ENCODE measurements at regions not wholly inside any gene's neighbourhood (a gene's known extent, or its start where the extent isn't known, plus 50 kb on each side); places are given as distances from the start of the nearest gene placed in this dataset.
"Not testable (repeated sequence)": the region's sequence is repeated elsewhere in the genome, so short reads cannot be mapped to it uniquely, and the experiment has no call there.

DNA sequence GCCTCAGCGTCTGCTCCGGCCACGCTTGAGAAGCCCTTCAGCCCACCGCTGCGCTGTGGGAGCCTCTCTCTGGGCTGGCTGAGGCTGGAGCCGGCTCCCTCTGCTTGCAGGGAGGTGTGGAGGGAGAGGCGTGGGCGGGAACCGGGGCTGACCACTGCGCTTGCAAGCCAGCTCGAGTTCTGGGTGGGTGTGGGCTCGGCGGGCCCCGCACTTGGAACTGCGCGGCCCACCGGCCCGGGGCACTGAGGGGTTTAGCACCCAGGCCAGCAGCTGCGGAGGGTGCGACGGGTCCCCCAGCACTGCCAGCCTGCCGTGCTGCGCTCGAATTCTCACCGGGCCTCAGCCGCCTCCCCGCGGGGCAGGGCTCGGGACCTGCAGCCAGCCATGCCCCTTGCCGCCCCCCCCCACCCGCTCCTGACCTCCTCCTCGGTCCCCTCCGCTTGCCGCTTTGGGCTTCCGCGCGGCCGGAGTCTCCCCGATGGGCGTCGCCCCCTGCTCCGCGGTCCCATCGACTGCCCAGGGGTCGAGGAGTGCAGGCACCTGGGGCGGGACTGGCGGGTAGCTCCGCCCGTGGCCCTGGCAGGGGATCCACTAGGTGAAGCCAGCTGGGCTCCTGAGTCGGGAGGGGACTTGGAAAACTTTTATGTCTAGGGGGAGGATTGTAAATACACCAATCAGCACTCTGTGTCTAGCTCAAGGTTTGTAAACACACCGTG lies 106.7 kb downstream of the RAP2B start:
- DNase-seq: no peak

DNA sequence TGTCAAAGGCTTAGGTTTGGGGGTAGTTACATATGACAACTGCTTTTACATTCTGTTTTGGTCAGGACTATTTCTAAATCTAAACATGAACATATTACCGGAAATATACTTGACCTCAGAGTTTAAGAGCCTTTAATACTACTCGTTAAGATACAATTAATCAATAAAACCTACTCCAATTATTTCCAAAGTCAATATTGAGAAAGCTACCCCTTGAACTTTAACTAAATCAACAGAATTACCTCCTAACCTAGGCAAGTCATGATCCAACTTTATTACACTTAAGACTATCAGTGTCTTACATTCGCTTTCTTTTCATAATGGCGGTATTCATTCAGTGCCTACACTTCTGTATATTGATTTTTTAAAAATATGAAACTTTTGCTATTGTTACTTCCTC lies 107.7 kb downstream of the RAP2B start:
- DNase-seq: no peak

DNA sequence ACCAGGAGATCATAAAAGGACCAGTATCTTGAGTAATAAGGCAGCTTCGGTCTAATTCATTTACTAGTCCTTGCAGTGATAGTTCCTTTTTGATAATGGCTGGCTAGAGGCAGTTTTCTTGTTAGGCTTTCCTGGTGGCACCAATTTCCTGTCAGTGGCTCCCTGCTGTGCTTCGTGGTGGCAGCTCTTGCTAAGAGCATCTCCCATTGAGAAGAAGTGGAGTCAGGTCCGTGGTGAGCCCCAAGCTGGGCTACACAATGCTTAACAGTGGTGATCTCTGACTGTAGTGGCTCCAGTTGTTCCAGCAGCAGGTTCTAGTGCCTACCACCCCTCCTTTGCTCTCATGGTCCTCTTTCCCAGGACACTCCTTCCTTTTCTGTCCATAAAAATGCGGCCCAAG lies 111.2 kb downstream of the RAP2B start:
- no peak for DNase-seq

DNA sequence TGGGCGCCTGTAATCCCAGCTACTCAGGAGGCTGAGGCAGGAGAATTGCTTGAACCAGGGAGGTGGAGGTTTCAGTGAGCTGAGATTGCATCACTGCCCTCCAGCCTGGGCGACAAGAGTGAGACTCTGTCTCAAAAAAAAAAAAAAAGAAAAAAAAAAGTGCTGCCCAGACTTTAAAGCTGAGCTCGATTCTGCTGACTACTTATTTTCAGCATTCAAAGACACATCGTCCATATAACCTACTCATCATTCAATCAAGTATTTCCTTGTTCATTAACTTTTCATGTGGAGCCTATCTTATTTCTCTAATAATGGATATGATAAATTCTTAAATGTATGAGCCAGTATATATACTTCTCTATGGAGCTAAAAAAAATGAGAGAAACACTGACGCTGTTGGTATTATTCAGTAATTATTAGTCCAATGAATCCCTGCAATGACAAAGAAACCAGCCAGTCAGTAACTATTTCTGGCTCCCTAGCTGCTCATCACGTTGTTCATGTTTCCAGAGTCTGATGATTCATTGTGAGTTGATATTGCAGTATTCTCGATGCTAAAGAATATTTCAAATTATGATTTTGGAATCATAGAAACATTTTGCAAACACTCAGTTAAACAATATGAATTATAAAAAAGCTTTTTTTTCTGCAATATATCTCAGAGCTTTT lies 111.9 kb downstream of the RAP2B start:
- DNase-seq: no peak

DNA sequence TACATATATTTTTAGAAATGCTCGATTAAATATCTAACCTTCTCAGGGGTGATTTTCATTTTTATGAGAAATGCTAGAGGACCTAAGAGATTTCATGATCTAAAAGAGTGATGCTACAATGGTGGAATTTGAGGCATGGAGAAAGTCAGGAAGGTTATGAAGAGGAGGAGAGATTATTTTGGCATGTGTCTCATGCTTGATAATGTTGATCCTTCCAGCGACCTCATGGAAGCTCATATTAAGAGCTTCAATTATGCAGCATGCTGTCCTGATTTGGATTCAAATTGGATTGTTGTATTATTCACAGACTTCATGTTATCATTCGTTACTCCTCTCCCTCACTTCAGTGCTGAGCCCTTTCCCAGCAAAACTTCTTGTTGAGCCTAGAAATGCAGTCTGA lies 112.5 kb downstream of the RAP2B start:
- DNase-seq: no peak

DNA sequence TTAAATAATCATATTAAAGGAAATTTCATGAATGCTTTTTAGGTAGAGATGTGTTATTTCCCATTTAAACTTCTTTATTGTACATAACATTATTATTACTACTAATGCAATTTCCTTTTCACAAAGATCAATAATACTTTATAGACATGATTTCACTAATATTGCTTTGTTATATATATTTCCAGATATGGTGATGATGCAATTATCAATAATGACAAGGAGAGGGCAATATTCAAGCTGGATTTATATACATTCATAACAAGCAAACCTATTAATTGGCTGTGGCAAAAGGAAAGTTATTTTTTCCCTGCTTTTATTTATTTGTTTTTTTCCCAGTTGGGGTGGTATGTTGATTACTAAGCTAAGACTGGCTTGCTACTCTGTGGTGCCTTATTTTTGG lies 113.5 kb downstream of the RAP2B start:
- no peak for DNase-seq

DNA sequence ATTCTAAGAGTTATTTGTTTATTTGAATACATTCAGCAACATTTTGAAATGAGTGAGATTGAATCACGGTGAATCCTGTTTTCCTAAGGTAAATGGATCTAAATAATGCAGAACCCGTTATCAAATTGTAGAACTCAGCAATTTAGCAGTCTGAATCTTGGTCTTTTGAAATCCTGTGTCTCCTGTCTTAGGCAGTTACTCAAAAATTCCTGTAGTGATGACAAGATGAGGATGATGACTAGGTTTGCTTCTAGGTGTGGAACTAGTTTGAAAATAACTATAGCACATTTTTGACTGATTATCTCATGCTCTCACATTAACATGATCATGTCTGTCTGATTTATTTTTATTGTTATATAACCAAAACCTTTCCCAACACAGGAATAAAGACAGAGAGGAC lies 115.0 kb downstream of the RAP2B start:
- DNase-seq: no peak

DNA sequence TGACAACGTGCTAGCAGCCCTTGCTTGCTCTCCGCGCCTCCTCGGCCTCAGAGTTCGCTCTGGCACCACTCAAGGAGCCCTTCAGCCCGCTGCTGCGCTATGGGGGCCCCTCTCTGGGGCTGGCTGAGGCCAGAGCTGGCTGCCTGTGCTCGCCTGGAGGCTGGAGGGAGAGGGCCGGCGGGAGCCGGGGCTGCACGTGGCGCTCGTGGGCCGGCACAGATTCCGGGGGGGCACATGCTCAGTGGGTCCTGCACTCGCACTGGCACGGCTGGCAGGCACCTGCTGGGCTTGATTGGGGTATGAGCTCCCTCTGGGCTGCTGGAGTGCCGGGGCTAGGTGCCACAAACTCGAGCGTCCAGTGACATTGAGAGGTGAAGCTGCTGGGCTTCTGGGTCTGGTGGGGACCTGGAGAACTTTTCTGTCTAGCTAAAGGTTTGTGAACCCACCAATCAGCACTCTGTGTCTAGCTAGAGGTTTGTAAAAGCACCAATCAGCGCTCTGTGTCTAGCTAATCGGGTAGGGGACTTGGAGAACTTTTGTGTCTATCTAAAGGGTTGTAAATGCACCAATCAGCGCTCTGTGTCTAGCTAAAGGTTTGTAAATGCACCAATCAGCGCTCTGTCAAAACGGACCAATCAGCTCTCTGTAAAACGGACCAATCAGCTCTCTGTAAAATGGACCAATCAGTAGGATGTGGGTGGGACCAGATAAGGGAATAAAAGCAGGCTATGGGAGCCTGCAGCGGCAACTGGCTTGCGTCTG lies 119.4 kb downstream of the RAP2B start:
- DNase-seq: not testable (repeated sequence)

DNA sequence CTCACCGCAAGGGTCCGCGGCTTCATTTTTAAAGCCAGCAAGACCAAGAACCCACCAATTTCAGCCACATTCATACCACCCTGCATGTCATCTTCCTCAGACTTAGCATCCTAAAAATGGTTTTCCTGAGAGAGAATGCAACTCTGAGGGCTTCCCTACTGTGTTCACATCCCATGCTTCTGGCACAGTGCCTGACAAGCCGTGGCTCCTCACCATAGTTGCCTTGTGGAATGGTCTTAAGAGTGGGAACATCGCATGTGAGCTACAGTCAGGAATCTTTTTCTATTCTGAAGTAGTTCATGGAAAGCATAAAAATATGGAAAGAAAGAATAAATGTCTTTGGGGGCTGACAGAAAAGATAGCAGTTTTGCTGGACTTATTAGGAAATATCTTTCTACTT lies 120.3 kb downstream of the RAP2B start:
- DNase-seq: no peak

DNA sequence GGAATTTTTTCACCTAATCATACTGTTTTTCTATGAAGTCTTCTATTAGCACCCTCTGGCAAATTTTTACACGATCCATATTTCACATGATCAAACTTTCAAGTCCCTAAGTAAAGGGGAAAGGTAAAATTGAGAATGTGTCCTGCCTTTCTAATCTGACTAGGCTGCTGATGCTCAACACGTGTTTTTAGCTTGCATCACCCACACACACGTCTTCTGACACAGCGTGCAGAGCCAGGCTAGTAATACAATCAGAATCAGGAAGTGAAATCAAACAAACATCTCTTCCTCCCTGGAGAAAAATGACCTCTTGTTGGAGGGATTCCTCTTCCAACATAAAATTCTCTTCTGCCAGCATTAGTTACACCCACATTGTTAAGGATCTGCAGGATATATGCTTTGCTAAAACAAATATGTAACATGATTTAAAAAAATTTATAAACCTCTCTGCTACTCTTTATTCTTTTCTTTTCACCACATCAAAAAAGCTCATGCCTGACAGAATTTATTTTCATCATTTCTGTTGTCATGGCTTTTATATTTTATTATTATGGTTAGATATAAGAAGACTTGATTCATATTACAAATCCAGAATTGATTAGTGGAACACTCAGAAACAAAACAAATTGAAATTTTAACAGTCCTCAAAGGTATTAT lies 122.4 kb downstream of the RAP2B start:
- DNase-seq: peak; percentile 6

DNA sequence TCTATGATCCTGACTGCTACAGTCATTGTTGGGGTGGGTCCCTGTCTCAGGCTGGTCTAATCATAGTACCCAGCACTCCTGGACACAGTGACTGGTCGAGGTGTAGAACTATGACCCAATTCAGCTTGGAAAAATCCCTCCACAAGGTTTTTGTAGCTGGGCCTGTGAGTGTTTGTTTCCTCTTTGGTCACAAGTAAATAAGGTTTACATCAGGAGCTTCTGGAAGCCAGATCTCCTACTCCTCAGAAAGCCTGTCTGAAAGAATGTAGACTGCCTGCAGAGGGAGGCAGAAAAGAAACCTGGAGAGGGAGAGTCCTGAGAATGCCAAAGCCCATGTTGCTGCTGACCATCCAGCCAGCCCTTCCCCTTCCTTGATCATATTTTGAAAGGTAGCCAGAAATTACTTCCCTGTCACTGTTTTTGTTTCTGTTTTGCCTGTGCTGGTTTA lies 123.2 kb downstream of the RAP2B start:
- no peak for DNase-seq

DNA sequence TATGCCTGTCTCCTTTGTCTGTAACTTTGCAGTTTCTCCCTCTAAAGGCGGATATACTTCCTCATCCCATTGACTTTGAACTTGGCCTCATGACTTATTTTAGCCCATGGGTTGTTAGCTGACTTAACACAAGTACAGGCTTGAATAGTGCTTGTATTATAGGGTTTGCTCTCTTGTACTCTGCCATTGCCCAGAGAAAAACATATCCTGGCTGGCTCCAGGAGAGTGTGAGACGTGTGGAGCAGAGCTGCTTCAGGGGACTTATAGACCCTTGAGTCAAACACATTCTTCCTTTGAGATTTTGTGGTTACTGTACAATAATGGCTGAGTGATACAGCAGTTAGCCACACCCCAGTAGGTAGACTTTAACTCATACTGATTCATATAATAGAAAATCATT lies 124.0 kb downstream of the RAP2B start:
- DNase-seq: no peak

DNA sequence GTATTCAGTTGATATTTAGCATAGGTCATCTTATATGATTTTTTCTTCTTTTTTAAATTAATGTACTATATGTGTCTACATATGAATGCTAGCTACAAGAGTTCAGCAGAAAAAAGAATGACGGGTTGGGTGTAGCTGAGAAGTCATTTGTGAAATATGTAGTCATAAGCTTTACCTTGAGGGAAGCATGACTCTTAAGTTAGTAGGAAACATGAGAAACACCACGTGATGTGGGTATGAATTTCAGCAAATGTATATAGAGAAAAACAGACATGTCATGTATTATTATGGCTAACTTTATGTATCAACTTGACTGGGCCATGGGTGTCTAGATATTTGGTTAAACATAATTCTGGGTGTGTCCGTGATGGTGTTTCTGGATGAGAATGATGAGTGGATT lies 125.0 kb downstream of the RAP2B start:
- no peak for DNase-seq

DNA sequence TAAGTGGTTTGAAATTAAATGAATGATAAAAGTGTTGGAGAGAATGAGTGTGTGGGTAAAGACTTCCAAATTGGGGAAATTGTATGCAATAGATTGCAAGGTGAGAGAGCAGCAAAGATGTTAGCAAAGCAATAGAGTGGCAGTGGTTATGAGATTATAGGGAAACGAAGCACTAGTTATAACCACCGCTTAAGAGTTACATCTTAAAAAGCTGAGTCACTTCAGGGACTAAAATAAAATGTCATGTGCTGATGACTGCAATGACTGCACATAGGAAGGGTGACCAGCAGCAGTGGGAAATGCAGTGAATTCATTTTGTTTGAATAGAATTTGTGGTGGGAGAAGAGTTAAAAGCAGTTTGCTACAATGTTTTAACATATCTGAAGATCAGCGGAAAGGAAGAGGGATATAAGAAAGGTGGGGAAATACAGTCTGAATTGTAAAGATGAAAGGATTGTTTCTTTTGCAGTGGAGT lies 127.3 kb downstream of the RAP2B start:
- no peak for DNase-seq

DNA sequence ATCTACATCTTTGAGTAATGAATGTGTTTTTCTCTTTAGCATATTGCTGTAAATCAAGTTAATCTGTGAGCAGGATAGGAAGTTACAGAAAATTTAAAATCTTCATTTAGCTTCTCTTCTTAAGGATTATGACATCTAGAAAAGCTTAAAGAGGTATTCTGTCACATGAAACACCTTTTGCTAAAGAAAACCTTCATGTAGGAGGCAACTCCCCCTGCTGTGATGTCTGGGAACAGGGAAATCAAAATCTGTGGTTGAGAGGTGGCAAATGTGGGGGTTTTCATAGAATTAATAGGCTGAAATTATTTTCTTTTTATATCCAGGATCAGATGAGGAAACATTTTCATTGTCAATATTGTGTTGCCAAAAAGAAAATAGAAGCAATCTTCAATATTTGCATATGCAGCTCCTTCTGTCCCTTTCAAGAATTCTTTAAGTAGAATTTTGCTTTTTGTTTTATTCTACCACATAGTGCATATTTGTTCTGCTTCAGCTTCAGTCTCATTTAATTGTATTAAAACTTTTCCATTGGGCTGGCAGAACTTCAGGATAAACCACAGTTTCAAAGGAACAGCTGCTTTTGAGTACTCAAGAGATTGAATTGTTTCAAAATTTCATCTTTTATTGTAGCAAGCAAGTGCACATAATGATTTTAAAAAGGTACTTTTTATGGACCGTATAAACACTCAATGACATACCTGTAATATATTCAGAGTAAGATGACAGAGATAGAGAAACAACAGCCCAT lies 128.4 kb downstream of the RAP2B start:
- no peak for DNase-seq

DNA sequence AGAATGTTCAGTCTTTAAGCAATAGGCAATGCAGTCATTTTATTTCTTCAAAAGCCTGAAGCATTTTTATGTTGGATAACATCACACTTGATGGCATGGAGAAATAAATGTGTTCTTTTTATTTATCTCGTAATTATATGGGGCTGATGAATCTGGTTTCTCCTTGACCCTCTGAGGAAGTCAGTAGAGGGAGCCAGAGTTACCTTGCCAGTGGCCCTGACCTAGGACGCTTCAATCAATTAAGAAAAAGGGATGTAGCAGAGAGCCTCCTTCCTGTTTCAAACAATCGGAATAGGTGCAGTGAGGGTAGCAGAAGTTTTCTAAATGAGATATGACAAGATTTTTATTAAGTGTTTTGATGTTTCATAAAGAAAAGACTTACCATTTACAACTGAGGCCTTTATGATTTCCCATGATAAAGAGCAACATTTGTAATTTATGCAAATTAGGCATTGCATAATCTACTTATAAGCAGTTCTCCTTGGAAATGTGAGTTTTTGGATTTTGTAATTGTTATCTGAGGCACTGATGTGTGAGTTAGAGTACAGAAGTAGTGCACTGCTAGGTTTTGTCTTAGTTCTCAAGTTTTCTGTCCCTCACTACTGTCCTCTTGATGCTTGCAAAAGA lies 129.1 kb downstream of the RAP2B start:
- DNase-seq: no peak

DNA sequence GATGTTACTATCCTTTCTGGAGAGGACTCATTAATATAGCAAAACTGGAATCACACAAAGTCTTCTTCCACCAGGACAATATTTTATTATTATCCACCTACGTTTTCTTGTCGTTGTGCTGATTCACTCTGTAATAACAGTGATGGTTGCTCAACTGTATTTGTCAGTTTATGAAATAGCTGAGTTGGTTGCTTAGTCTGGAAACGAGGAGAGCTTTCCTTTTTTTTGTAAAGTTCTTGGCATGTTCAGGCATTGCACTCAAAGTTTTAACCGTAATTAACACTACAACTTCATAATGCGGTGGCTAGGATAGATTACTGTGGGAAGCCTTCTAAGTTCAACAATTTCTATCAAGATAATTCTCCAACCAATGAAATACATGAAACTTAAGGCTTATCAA lies 131.2 kb downstream of the RAP2B start:
- no peak for DNase-seq

DNA sequence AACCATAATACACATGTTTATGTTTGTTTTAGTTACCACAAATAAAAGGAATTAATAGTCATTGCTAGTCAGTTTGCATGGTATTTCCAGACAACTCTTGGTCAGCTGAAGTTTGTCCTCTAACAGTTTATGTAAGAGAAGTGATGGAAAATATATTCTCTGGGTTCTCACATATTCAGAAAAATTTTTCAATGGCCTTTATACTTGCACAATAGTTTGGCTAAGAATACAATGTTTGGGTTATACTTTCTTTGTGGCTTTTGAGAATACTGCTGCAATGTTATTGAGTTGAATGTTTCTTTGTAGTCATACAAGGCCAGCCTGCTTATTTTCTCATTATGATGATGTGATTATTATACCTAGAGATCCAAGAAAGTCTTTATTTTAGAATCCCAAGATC lies 133.9 kb downstream of the RAP2B start:
- no peak for DNase-seq

DNA sequence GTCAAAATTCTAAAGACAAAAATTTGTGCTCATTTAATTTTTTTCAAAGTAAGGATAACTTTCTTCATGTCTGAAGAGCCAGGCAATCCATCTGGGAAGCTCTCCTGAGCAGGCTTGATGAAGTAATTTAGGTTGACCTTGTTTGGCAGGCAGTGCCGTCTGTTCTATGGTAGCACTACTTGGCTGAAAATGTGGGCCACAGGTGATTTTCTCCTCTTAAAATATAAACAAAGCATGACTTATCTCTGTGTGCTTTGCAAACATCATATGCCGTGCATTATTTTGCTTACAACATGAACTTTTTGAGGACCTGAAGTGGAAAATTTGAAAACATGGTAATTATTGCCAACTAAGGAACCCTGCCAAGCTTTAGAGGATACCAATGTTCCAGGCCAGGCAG lies 143.2 kb downstream of the RAP2B start:
- no peak for DNase-seq

DNA sequence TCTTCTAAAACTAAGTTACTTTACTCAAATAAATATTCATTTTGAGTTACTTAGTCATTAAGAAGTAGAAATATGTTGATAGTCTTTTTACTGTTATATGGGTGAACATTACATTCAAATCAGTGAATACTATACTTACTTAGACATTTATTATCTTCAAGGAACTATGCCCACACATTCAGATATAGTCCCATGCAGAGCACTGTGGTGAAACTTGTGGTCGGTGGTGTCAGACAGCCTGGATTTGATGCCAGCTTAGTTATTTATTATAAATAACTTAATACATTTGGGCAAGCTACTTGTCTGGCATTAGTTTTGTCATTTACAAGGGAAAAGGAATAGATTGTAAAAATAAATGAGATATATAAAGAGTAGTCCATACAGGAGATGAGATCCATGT lies 149.5 kb downstream of the RAP2B start:
- DNase-seq: no peak

DNA sequence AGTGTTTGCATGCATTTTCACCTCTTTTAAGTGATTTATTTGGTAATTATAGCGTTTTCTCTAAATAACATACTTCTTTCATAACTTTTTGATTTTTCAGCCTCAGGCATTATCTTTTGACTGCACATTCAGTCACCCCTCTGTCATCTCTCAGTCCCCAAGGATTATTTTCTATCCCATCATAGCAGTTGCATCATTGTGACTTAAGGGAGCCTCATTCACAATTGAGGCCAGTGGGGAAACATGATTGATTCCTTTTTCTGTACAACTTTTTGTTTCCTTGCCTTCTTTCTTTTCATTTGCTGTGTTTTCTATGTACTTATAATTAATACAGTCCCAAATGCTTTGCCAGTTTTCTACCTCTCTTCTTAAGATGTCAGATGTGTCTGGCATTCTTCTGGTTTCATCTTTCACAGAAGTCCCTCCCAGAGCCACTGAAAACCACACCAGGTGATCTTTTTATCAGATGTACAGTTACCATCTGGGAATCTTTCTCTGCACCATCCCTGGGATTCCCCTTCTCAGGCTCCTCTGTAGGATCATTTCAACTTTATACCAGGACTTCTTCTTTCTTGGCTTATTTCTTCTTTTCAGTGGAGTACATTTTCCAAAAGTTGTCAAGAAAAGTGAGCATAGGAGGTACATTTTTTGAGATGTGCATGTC lies 151.4 kb downstream of the RAP2B start:
- DNase-seq: no peak

DNA sequence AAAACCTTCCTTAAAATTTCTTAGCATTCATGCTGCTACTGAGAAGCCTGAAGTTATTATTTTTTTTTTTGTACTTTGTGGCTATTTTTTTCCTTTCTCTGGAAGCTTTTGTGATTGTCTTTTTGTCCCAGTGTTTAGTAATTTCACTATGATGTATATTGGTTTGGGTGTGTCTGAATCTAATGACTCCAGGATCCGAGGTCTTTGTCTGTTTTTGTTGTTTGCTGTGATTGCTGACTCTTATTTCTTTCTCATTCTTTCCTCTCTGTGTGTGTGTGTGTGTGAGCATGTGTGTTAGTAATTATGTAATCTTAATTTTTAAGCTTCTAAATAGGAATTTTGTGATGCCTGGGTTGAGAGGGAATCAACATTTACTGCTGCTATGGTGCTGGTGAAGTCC lies 152.0 kb downstream of the RAP2B start:
- DNase-seq: no peak

All from T-helper 9 cell (primary cell).